Endothelial cell of umbilical vein (primary cell): ENCODE measurements at regions not wholly inside any gene's neighbourhood (a gene's known extent, or its start where the extent isn't known, plus 50 kb on each side); places are given as distances from the start of the nearest gene placed in this dataset.

Experiments used
- CTCF ChIP-seq, 2 donors: IDR thresholded peaks; 1 replicate in 1 of 2; 2 replicates in 1 of 2; pipeline ENCODE4 v1.5.1; 2011; ENCODE audit warnings: low read length in 2 of 2, mild to moderate bottlenecking in 2 of 2, moderate library complexity in 2 of 2, control low read depth in 1 of 2, inconsistent platforms in 1 of 2, low read depth in 1 of 2; ENCODE audit not compliant: insufficient read depth in 1 of 2; ENCODE audit errors: extremely low read depth in 1 of 2
- EZH2 ChIP-seq: IDR thresholded peaks from 2 replicates; pipeline ENCODE4 v1.6.1; 2012; ENCODE audit warnings: borderline replicate concordance, low read depth, mild to moderate bottlenecking, moderate library complexity, low read length, inconsistent platforms; ENCODE audit not compliant: severe bottlenecking
- MAX ChIP-seq: IDR thresholded peaks from 2 replicates; pipeline ENCODE4 v1.6.1; 2011; ENCODE audit not compliant: insufficient read depth, insufficient read length
- MYC ChIP-seq: IDR thresholded peaks from one replicate; pipeline ENCODE4 v1.6.1; 2011; ENCODE audit warnings: mild to moderate bottlenecking, low read depth, low read length
- POLR2A ChIP-seq: IDR thresholded peaks from 2 replicates; pipeline ENCODE4 v1.6.1; 2012; ENCODE audit warnings: low read depth, mild to moderate bottlenecking, control low read depth, low read length

- no peak for TF ChIP-seq POLR2A
- no peak for TF ChIP-seq CTCF (IDR thresholded peaks at IDR 0.05; ENCODE audit: extremely low read depth in 1 of 2, insufficient read depth in 1 of 2, low read depth in 1 of 2, low read length in 2 of 2)
- TF ChIP-seq MYC: no peak
- no peak for TF ChIP-seq EZH2
- TF ChIP-seq MAX: no peak
Observed at GRCh38 chrX:9149501-9150245, 115.7 kb upstream of the FAM9B start.
